HG03108 (cell line): ENCODE measurements at regions not wholly inside any gene's neighbourhood (a gene's known extent, or its start where the extent isn't known, plus 50 kb on each side); places are given as distances from the start of the nearest gene placed in this dataset.

Experiments
- ATAC-seq: cut with Tn5 transposase; IDR thresholded peaks from one replicate; pipeline ENCODE4 v1.9.1; 2021; ENCODE audit warnings: moderate library complexity; ENCODE audit not compliant: unreplicated experiment

DNA sequence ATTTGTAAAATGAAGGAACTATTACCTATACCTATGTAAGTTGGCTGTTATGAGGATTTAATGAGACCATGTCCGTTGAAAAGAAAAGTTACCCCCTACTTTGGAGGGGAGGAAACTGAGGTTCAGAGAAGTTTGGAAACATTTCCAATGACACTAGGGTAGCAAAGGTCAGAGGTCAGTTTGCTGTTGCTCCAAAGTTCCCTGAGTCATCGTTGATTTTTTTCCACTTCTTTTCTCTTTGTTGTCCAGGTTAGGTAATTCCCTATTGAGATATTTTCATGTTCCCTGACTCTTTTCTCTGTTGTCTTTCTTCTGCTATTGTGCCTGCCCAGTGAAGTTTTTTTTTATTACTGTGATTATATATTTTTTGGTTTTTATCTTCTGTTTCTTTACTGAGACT, 213.8 kb upstream of the C1orf174 start:
- ATAC-seq, result no peak

DNA sequence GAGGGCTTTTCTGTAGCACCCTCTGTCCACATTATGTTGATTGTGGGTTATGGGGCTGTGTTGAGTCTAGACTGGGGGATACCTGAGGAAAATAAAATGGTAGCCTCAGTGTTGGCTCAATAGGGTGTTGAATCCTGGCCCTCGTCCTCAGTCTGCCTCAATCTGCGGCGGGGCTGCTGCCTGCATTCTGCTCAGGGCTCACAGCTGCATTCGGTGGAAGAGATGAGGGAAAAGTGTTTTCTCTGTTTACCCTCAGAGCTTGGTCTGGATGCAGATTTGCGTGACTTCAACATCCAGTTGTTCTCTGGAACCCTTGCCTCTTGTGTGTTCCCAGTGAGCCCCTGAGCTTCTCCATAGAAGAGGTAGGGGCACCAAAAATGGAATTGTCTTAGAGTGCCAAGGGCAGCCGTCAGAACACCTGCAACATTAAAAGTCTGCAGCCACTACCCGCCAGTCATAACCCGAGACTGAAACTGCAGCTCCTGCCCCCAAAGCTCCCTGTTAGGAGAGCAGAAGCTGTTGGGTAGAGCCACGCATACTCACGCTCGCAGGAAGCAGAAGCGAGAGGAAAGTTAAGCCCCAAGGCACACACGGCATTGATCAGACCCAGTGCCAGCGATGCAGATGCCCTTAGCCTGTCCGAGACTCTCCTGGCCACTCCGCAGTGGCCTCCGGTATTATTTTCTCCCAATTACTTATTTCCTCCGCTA, 215.3 kb upstream of the C1orf174 start:
- no peak for ATAC-seq

DNA sequence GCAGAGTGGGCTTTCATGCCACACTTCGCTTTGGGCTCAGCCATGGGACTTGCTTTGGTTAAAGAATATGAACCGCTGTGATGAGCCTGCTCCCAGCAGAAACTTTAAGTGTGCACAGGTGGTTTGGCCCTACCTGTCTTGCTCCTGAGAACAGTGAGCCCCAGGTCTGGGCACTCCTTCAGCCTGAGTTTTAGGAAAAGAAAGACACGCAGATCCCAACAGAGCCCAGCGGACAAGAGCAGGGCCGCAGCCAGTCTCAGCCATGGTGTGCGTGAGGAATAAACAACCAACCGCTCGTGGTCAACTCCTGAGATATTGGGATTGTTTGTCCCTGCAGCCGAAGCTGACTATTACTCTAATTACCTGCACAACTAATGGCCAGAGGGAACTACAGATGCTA, 217.1 kb upstream of the C1orf174 start:
- no peak for ATAC-seq

- no peak for ATAC-seq
Observed at GRCh38 chr1:4118746-4119515, 218.9 kb upstream of the C1orf174 start.

DNA sequence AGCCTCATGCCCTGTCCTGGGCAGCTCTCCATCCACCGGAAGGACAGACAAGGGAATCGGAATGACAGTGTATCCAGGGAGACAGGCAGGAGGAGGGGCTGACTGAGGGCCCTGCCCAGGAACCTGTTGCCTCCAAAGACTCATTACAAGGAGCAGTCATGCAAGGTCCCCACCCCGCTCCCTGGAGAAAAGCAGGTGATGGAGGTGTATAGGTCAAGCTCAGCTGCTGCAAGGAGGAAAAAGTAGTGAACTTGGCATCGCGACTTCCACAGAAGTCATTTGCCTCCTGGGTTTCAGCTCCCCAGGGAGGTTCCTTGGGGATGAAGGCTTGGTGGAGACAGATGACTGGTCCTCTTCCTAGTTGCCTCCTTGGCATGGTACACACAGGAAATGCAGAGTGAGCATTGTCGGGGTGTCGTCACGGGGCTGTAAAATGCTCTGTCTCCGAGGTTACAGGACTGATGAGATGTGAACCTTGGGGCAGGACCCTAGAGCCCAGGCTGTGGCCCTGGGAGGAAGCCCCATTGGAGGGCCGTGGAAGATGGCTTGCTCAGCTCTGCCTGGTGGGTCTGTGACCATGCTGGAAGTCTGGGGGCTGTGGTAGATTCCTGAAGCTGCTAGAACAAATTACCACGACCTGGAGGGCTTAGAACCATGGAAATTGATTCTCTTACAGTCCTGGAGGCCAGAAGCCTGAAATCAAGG, 219.6 kb upstream of the C1orf174 start:
- no peak for ATAC-seq

GRCh38 chr1:4120557-4121292, 220.7 kb upstream of the C1orf174 start:
- no peak for ATAC-seq

- no peak for ATAC-seq
Observed at GRCh38 chr1:4121293-4121684, 221.2 kb upstream of the C1orf174 start.

- ATAC-seq, result no peak
Observed at GRCh38 chr1:4121834-4122512, 221.9 kb upstream of the C1orf174 start.

DNA sequence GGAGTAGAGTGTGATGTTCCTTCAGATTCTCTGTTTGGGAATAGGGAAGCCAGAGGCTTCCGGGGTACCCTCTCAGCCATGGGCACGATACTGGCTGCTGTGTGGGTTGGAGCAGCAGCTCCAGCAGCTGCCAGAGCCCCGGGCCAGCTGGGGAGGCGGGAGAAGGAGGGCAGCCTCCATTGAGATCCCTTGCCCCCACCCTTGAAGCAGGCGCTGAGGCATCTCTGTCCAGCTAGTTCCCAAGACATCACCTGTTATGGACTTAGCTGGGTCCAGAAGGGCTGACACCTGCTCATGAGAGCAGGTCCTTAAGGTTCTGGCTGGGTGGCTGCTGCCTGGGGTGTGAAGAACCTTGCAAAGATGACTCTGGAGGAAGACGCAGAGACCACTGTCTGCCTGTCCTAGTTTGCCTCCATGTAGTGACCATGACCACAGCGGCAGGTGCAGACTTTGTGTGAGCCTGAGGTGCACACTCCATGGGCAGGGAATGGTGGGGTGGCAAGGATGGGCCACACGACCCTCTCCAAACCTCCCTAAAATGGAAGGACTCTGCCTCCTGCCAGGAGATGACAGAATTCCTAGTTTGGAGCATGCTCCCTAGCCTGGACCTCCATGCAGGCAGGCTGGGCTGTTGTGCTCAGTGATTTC, 222.6 kb upstream of the C1orf174 start:
- ATAC-seq, result no peak

DNA sequence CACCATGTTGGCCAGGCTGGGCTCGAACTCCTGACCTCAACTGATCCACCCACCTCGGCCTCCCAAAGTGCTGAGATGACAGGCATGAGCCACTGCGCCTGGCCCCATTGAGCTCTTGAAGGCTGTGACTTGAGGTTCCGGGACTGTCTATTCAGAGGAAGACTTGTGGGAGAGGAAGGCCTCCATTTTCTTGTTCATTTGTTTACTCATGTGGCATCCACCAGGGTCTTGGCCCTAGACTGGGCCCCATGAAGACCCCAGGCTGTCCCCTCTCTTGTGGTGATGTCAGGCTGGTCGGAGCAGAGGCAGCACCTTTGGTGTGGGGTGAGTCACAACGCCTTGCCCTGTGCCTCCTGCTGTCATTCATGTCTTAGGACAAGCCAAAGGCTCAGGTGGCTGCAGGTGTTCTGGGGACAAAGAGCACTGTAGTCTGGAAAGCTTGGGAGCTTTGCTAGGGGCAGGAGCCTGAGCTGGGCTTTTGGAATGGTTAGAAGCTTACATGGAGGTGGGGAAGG, 224.6 kb upstream of the C1orf174 start:
- no peak for ATAC-seq

DNA sequence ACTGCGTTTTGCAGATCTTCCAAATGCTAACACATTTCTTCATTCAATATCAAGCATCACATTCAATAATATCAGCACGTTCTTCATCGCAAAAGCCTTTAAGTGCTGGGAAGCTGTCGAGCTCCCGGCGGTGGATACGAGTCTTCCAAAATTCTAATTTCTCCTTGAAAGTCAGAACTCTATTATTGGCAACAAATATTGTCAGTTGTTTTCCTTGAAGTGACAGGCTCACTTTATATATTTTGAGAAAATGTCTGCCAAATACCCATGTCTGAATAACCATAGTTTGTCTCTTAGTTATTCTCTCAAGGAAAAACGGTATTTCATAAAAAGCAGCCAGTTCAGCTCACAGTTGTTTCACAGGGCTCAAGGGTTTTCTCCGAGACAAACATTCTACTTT, 226.2 kb upstream of the C1orf174 start:
- ATAC-seq, result no peak

DNA sequence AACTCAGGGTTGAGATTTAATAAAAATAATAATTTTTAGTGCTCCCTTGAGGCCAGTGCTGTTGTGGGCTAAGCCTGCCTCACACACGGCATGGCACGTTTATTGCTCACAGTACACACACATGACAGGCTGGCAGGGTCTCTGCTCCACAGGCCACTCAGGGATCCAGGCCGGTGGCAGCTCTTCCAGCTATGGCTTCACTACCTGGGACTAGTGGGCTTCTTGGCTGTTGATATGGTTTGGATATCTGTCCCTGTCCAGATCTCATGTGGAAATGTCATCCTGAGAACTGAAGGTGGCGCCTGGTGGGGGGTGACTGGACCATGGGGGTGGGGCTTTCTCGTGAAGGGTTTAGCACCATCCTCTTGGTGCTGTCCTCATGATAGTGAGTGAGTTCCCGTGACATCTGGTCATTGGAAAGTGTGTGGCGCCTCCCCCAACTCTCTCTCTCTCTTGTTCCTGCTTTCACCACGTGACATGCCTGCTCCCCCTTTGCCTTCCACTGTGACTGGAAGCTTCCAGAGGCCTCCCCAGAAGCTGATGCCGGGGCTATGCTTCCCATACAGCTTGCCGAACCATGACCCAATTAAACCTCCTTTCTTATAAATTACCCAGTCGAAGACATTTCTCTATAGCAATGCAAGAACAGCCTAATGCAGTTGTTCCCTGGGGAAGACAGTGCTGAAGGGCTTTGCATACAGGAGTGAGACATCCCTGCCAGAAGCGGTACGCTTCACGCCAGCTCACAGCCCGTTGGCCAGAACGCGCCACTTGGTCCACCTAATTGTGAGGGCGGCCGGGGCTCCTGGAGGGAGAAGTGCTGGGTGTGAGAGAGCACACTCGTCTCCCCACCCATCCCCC, 226.9 kb upstream of the C1orf174 start:
- ATAC-seq, result no peak

DNA sequence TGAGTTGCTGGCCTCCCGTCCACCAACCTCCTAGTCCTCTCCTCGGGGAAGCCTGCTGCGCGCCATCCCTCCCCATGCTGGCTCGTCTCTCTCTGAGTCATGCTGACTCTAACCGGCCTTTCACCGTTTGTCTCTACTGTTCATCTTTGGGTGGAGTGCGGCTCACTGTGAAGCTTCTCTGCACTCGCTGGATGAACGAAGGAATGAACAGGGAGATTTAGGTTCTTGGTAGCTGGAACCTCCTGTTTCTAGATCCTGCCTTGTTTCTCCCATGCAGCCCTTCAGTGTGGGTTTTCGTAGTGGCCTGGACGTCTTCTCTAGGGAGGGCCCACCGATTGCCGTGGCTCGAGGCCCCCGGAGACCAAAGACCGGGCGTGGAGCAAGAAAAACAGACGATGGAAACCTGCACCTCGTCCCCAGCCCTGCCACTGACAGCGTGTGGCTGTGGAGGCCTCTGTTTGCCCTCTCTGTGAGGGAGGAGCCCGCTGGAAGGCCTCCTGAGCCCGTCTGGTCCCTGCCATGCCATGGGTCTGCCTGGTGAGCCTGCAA, 227.6 kb upstream of the C1orf174 start:
- no peak for ATAC-seq

GRCh38 chr1:4128616-4129015, 228.5 kb upstream of the C1orf174 start:
- ATAC-seq, result no peak

DNA sequence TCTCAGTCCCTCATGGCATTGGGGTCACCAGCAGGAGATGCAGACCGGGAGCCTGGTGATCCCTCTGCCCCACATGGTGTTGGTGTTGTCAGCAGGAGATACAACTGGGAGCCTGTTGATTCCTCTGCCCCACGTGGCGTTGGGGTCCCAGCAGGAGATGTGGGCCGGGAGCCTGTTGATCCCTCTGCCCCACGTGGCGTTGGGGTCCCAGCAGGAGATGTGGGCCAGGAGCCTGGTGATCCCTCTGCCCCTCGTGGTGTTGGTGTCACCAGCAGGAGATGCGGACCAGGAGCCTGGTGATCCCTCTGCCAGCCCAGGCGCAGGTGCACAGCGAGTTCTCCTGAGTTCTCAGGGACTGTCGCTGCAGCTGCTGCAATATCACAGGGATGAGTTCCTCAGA, 229.6 kb upstream of the C1orf174 start:
- no peak for ATAC-seq

DNA sequence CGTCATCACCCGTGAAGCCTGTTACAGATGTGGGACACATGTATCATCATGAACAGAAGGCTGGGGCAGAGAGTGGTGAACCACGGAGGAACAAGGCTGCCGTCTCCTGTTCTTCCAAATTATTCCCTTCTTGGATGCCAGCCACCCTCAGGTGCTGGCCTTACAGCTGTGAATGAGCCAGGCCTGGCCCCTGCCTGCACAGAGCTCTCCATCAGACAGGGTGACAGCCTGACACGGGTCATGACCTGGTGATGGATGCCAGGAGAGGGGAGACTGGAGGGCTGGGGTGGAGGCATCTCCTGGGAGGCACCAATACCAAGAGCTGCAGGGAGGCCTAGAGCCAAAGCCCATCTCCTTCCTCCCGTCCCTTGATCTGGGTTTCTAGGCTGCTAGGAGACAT, 230.0 kb upstream of the C1orf174 start:
- no peak for ATAC-seq

- ATAC-seq, result no peak
Observed at GRCh38 chr1:4131734-4132133, 231.7 kb upstream of the C1orf174 start.

- ATAC-seq, result no peak
Observed at GRCh38 chr1:4132352-4133296, 232.6 kb upstream of the C1orf174 start.
